GM19372 (cell line): ENCODE measurements at regions not wholly inside any gene's neighbourhood (a gene's known extent, or its start where the extent isn't known, plus 50 kb on each side); places are given as distances from the start of the nearest gene placed in this dataset.
"Not testable (repeated sequence)": the region's sequence is repeated elsewhere in the genome, so short reads cannot be mapped to it uniquely, and the experiment has no call there.

Experiments
- ATAC-seq: cut with Tn5 transposase; IDR thresholded peaks from one replicate; pipeline ENCODE4 v1.9.1; 2021; ENCODE audit warnings: mild to moderate bottlenecking, low read depth, moderate library complexity; ENCODE audit not compliant: unreplicated experiment

DNA sequence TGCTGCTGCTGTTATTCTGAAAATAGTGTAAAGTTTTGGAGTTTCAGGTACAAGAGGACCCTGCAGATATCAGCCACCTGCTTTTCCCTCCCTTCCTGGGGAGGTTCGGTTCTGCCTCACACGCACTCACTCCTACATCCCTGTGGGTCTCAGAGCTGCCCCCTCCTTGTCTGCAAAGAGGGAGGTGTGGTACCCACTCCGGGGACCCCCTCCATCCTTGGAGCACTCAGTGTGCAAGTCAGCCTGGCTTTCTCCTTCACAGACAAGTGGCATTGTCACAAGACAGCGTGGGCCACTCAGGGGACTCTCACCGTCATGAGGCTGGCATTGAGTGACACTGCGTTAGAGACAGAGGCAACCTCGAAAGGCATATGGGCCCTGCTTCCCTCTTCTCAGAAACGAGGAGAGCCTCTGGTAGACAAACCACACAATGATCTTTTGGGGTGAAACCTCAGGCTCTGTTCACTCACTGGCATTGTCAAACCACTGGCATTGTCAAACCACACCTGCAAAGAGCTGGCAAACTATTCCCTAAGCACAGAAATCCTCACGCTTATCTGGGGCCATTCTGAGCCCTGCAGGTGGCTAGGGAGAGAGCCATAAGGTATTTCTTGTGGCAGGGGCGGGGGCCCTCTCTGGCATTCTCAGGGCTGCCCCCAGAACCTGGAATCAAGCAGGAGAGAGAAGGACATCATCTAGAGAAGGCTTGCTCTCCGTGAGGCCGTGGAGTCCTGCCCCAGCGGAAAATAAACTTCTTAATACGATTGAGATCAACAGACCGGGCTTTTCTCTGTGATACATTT is 285.0 kb downstream of the SHOX start:
- ATAC-seq = no peak

DNA sequence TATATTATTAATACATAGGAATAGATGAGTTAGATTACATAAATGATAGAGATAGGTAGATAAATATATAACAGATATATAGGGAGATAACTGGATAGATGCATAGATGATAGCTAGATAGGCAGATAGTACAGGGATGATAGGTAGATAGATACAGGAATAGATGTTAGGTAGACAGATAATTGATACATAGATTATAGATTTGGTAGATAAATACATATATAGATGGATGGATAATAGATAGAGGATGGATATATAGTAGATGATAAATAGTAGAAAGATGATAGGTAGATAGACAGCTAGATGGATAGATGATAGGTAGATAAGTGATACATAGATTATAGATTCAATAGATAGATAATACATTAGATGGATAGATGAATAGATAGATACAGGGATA is 283.6 kb downstream of the SHOX start:
- ATAC-seq = no peak

DNA sequence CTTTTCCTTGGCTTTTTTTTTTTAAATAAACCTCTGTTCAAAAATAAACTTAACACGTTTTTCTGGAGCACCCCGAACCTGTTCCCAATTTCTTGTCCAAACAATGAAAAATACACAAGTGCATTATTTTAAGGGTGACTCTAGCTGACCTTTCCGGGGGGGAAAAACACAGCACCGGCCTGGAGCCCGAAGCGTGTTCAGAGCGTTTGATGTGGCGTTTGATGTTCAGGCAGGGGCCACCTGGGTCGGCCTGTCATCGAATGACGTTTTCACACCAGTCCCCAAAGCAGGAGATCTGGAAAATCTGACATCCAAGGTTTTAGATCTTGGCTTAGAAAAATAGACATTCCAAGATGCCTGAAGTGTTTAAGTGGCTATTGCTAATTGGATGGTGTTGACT is 282.1 kb downstream of the SHOX start:
- no peak for ATAC-seq

DNA sequence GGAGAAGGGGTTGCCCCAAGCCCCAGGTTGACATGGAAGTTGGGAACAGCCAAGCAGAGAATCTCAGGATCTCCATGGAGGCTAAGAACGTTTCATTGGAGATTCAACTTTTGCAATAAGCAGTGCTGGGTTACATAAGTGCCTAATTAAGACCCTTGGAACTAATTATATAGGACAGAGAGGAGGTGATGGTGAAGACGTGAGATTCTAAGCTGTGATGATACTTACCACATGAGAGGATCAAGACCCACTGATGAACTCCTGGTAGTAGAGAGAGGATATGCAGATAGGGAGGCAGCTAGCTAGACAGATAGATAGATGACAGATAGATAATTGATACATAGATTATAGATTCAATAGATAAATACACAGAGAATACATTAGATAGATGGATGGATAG is 278.5 kb downstream of the SHOX start:
- not testable (repeated sequence) for ATAC-seq

- no peak for ATAC-seq
Observed at GRCh38 chrX:906586-906985, 276.0 kb downstream of the SHOX start.

GRCh38 chrX:905848-906566 is 275.4 kb downstream of the SHOX start:
- ATAC-seq = no peak

GRCh38 chrX:903116-903515 is 272.5 kb downstream of the SHOX start:
- ATAC-seq = no peak

- no peak for ATAC-seq
Observed at GRCh38 chrX:896256-896655, 265.7 kb downstream of the SHOX start.

- ATAC-seq = no peak
Observed at GRCh38 chrX:889966-890651, 259.5 kb downstream of the SHOX start.

- ATAC-seq = not testable (repeated sequence)
Observed at GRCh38 chrX:887724-888123, 257.1 kb downstream of the SHOX start.

DNA sequence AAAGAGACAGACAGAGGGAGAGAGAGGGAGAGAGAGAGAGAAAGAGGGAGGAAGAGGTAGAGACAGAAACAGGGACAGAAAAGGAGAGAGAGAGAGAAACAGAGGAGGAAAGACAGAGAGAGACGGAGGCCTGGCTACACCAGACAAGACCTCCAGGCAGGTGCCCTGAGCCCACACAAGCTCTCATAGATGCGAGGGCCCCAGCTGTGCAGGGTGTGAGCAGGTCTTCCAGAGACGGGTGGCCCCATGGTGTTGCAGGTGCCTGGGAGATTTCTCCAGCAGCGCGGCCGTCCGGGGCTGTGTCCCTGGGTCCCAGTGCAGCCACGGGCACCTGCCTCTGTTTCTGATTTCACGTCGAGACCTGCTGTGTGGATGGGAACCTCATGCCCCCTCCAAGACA is 253.0 kb downstream of the SHOX start:
- ATAC-seq = no peak

GRCh38 chrX:879756-880698 is 249.4 kb downstream of the SHOX start:
- not testable (repeated sequence) for ATAC-seq

GRCh38 chrX:874061-874460 is 243.5 kb downstream of the SHOX start:
- ATAC-seq = no peak

DNA sequence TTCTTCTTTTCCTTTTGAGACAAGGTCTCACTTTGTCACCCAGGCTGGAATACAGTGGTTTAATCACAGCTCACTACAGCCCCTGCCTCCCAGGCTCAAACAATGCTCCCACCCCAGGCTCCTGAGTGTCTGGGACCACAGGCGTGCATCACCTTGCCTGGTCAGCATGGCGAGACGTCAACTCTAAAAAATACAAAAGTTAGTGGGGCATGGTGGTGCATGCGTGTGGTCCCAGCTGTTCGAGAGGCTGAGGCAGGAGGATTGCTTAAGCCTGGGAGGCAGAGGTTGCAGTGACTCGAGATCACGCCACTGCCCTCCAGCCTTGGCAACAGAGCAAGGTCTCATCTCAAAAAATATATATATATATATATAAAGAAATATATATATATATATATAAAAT is 242.4 kb downstream of the SHOX start:
- no peak for ATAC-seq

- ATAC-seq = no peak
Observed at GRCh38 chrX:872090-872489, 241.5 kb downstream of the SHOX start.

DNA sequence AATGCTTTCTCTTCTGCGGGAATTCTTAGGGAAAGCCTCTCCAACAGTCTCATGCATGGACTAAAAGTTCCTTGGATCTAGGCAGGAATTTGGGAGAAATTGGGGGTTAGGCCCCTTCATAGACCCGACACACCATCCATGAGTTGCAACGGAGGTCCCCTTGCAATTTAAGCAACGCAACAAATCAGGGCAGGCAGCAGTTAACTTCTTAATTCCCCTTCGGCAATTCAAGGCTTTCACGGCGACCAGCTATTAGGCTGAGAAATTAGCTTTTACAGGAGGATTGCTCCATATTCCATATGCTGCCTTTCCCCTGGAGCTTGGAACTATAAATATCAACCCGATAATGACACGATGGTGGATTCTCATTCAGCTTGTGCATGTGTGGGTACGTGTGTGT is 241.0 kb downstream of the SHOX start:
- no peak for ATAC-seq

DNA sequence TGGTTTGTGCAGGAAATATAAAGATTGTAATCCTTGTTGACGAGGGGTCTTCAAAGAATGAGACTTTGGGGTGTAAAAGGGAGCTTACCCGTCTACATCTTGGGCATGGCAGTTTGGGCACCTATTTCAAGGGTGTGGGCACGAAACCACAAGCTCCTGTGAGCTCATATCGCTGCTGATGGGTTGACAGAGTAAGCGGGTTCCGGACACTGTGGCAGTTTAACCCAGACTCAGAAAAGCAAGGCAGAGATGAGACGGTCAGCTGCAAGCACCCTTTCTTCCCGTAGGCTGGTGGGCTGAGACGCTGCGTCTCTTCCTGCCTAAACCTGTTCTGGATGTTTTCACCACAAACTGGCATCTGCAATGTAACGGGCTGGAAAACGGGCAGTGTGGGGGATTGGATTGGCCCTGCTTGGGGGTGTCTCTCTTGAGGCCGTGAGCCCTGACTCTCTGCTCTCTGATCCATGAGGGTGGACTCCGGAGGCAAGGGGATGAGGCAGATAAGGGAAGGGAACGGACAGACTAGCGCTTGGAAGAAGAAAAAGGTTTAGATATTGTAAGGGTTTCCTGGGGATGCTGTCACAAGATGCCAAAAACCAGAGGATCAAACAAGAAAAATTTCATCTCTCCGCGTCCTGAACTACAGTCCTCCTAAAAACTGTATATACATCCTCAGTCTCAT is 237.5 kb downstream of the SHOX start:
- ATAC-seq = no peak

DNA sequence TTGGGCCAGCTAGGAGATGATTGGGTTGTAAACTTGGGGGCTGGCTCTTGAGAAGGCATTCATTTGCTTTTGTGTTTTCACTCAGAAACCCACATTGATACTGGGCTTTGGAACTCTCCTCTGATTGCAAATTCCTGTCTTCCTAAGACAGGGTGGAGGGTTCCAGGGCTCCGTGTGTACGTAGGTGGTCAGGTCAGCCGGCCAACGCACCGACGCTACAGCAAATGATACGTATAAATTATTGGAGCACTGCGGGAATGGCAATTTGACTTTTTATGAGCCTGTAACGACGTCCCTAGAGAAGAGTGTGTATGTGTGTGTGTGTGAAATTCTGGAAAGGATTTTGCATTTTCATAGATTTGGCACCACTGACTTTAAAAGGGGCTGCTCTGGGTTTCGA is 236.9 kb downstream of the SHOX start:
- no peak for ATAC-seq

DNA sequence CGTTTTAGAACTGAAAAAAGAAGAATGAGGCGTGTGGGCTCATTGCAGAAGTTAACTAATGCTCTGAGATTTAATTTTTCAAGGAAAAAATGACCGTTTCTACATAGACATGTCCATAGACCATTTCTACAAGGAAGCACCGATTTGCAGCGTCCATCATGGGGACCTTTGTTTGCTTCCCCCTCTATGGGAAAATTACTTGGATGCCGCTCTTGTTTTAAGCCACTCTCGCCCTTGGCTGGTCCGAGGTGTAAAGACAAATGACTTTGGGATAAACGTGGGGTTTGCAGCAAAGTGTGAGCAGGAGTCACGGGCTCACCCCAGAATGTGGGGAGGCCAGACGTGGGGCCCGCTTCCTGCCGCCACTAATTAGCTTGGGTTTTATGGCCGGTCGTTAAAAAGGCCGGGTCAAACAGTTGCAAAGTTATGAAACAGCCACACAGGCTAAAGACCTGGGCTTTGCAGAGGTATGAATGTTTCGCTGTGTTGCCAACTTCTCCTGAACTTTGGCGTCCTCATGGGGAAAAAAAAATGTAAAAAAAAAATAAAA is 235.9 kb downstream of the SHOX start:
- no peak for ATAC-seq

DNA sequence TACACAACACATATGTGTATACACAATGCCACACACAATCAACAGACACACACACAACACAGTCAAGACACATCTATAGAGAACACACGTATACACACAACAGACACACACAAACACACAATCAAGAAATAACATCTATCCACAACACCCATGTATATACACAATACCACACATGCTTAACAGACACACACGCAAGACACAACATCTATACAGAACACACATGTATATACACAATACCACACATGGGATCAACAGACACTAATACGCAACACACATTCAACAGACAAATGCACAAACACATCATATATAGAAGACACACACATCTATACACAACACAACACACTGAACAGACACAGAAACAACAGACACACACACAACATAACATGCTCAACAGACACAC is 234.8 kb downstream of the SHOX start:
- no peak for ATAC-seq
